ENCODE measurements at regions not wholly inside any gene's neighbourhood (a gene's known extent, or its start where the extent isn't known, plus 50 kb on each side); places are given as distances from the start of the nearest gene placed in this dataset.

DNA sequence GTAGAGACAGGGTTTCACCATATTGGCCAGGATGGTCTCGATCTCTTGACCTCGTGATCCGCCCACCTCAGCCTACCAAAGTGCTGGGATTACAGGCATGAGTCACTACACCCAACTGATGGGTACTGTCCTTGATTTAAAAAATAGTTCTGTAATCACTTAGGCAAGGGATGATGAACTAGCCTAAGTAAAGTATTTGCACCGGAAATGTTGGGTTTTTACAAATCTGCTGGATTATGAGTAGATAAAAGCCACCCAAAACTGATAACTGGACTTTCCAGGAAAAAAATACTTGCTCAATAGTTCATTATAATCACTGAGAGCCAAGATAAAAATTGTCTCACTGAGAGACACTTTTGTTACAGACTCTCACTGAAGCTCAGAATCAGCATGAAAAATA, 218.0 kb downstream of the WNT5A start:
- TF ChIP-seq NR2C2 (CRISPR knock-in tag; IDR thresholded peaks at IDR 0.05) = no peak
- TF ChIP-seq USF1 (CRISPR knock-in tag; IDR thresholded peaks at IDR 0.05) = no peak
- TF ChIP-seq, protein P1, sequence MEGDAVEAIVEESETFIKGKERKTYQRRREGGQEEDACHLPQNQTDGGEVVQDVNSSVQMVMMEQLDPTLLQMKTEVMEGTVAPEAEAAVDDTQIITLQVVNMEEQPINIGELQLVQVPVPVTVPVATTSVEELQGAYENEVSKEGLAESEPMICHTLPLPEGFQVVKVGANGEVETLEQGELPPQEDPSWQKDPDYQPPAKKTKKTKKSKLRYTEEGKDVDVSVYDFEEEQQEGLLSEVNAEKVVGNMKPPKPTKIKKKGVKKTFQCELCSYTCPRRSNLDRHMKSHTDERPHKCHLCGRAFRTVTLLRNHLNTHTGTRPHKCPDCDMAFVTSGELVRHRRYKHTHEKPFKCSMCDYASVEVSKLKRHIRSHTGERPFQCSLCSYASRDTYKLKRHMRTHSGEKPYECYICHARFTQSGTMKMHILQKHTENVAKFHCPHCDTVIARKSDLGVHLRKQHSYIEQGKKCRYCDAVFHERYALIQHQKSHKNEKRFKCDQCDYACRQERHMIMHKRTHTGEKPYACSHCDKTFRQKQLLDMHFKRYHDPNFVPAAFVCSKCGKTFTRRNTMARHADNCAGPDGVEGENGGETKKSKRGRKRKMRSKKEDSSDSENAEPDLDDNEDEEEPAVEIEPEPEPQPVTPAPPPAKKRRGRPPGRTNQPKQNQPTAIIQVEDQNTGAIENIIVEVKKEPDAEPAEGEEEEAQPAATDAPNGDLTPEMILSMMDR (IDR thresholded peaks at IDR 0.05) = no peak
- TF ChIP-seq IRF2 (CRISPR knock-in tag; IDR thresholded peaks at IDR 0.05; ENCODE audit: borderline replicate concordance, low read depth) = no peak
- TF ChIP-seq GABPB1 (CRISPR knock-in tag; IDR thresholded peaks at IDR 0.05) = no peak
- TF ChIP-seq USF2 (CRISPR knock-in tag; IDR thresholded peaks at IDR 0.05) = no peak
- no peak for TF ChIP-seq E2F1 (CRISPR knock-in tag; IDR thresholded peaks at IDR 0.05)
- TF ChIP-seq ATF3 (CRISPR knock-in tag; conservative IDR thresholded peaks at IDR 0.05) = no peak
- no peak for TF ChIP-seq ZBTB43 (CRISPR knock-in tag; IDR thresholded peaks at IDR 0.05)
- TF ChIP-seq, protein P2, sequence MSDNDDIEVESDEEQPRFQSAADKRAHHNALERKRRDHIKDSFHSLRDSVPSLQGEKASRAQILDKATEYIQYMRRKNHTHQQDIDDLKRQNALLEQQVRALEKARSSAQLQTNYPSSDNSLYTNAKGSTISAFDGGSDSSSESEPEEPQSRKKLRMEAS (CRISPR knock-in tag; IDR thresholded peaks at IDR 0.05) = no peak
- TF ChIP-seq CREM (CRISPR knock-in tag; IDR thresholded peaks at IDR 0.05) = no peak
- no peak for TF ChIP-seq RORB (CRISPR knock-in tag; IDR thresholded peaks at IDR 0.05)
- TF ChIP-seq ELF4 (CRISPR knock-in tag; IDR thresholded peaks at IDR 0.05; ENCODE audit: low read depth) = no peak
- no peak for TF ChIP-seq ETV6 (CRISPR knock-in tag; IDR thresholded peaks at IDR 0.05)
